ENCODE measurements at regions not wholly inside any gene's neighbourhood (a gene's known extent, or its start where the extent isn't known, plus 50 kb on each side); places are given as distances from the start of the nearest gene placed in this dataset.
"Not testable (repeated sequence)": the region's sequence is repeated elsewhere in the genome, so short reads cannot be mapped to it uniquely, and the experiment has no call there.

- ATAC-seq (no peak), DNase-seq (ENCODE audit: low spot score) (no peak)
- intact Hi-C loops (cut with DNase I), result no loop called here
Measured at GRCh38 chr7:50860174-50860573, 77.5 kb upstream of the GRB10 start.

- no peak for DNase-seq (ENCODE audit: low spot score)
- intact Hi-C loops (cut with DNase I), result no loop called here
- ATAC-seq, result no peak
Measured at GRCh38 chr7:50858528-50859245, 76.0 kb upstream of the GRB10 start.

GRCh38 chr7:50857804-50858489 is 75.3 kb upstream of the GRB10 start:
- ATAC-seq (no peak), DNase-seq (ENCODE audit: low spot score) (no peak)

GRCh38 chr7:50856806-50857205 is 74.1 kb upstream of the GRB10 start:
- intact Hi-C loops (cut with DNase I), result no loop called here
- DNase-seq (ENCODE audit: low spot score), result no peak
- ATAC-seq, result no peak

More at GRCh38 chr7:50857804-50858489, 75.3 kb upstream of the GRB10 start:
- intact Hi-C loops (cut with DNase I), result no loop called here

DNA sequence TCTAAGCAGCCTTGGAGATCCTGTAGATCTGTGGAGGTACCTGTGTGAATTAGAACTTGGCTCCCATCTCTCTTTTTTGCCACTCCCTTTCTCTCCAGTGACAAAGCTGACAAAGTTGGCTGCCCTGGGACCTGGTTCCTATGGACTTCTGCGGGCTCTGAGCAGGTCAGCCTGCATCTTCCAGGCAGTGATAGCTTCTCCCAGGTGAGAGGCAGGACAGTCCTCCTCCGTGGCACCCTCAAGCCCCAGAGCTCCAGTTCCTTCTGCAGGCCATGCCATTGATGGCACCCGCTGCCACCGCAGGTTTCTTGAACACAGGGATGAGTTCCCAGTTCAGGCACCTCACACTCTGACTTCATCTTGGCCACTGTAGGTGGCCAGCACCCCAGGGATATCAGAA is 73.5 kb upstream of the GRB10 start:
- DNase-seq (ENCODE audit: low spot score) (no peak), ATAC-seq (no peak)
- intact Hi-C loops (cut with DNase I), result no loop called here

GRCh38 chr7:50855526-50855925 is 72.8 kb upstream of the GRB10 start:
- ATAC-seq (no peak), DNase-seq (ENCODE audit: low spot score) (no peak)
- intact Hi-C loops (cut with DNase I), result no loop called here

- no peak for ATAC-seq
- no peak for DNase-seq (ENCODE audit: low spot score)
- intact Hi-C loops (cut with DNase I), result no loop called here
Measured at GRCh38 chr7:50854831-50855230, 72.1 kb upstream of the GRB10 start.

- intact Hi-C loops (cut with DNase I), result no loop called here
- DNase-seq (ENCODE audit: low spot score) (no peak), ATAC-seq (no peak)
Measured at GRCh38 chr7:50854247-50854646, 71.6 kb upstream of the GRB10 start.

DNA sequence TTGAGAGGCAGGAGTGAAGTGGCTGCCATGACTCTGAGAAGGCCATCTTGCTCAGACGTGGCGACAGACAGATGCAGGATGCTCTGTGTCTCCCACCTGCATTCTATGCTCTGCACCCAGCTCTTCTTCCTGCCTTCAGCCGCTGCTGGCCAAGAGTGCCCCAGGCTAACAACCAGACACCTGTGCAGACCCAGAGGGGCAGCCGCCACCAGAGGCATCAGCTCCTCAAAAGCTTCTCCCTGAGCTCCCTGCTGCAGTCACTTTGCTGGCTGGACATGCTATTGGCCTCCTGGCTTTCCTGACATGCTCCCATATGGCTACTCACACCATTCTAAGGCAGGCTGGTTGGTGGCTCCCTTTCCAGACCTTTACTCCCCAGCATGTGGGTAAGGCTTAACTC is 70.6 kb upstream of the GRB10 start:
- ATAC-seq (no peak), DNase-seq (ENCODE audit: low spot score) (no peak)
- intact Hi-C loops (cut with DNase I), result no loop called here

DNA sequence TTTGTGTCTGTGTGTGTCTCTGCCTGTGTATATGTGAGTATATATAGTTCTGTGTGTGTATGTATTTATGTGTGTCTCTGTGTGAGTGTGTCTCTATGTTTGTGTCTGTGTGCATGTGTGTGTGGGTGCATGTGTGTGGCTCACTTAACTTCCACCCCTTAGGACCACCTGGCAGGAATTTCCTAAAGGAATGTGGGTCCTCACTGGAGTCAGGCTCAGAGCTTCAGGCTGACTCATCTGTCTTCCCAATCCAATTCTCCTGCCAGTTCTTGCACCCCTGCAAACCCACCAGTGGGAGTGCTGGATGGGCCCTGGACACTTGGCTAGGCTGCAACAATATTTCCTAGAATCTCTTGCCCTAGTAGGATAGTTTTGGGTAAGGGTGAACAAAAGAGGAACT is 70.2 kb upstream of the GRB10 start:
- no peak for ATAC-seq
- intact Hi-C loops (cut with DNase I), result no loop called here
- DNase-seq (ENCODE audit: low spot score), result no peak

GRCh38 chr7:50851891-50852290 is 69.2 kb upstream of the GRB10 start:
- no peak for ATAC-seq
- intact Hi-C loops (cut with DNase I), result no loop called here
- DNase-seq (ENCODE audit: low spot score), result no peak

DNA sequence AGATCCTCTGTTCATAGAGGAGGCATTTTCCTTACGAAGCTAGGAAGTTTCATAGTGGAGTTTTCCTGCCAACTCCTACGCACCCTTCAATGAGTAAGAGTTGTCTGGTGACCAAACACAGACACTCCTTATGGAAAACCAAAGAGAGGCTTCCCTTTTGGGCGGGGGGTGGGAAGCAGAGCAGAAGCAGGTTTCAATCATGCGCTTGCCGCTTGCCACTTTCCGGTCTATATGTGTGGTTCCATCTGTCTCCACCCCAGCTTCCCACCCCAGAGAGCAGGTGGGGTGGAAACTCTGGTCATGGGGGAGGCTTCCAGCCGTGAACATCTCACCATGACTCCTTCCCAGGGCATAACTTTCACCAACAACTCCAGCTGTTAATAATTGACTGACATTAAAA is 68.8 kb upstream of the GRB10 start:
- ATAC-seq (no peak), DNase-seq (ENCODE audit: low spot score) (no peak)
- intact Hi-C loops (cut with DNase I), result no loop called here

- intact Hi-C loops (cut with DNase I), result no loop called here
- ATAC-seq, result no peak
Measured at GRCh38 chr7:50849991-50850390, 67.3 kb upstream of the GRB10 start.

GRCh38 chr7:50848203-50848602 is 65.5 kb upstream of the GRB10 start:
- no peak for DNase-seq (ENCODE audit: low spot score)
- intact Hi-C loops (cut with DNase I), result no loop called here
- no peak for ATAC-seq

More at GRCh38 chr7:50849991-50850390, 67.3 kb upstream of the GRB10 start:
- no peak for DNase-seq (ENCODE audit: low spot score)

DNA sequence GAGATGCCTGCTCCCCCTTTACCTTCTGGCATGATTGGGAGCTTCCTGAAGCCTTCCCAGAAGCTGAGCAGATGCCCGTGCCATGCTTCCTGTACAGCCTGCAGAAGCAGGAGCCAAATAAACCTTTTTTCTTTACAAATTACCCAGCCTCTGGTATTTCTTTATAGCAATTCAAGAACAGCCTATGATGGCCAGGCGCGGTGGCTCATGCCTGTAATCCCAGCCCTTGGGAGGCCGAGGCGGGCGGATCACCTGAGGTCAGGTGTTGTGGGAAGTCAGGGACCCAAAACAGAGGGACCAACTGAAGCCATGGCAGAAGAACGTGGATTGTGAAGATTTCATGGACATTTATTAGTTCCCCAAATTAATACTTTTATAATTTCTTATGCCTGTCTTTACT is 62.2 kb upstream of the GRB10 start:
- intact Hi-C loops (cut with DNase I); DNase-seq (ENCODE audit: low spot score); ATAC-seq: not testable (repeated sequence)

- no peak for ATAC-seq
- DNase-seq (ENCODE audit: low spot score), result no peak
- intact Hi-C loops (cut with DNase I), result no loop called here
Measured at GRCh38 chr7:50842041-50842440, 59.3 kb upstream of the GRB10 start.

DNA sequence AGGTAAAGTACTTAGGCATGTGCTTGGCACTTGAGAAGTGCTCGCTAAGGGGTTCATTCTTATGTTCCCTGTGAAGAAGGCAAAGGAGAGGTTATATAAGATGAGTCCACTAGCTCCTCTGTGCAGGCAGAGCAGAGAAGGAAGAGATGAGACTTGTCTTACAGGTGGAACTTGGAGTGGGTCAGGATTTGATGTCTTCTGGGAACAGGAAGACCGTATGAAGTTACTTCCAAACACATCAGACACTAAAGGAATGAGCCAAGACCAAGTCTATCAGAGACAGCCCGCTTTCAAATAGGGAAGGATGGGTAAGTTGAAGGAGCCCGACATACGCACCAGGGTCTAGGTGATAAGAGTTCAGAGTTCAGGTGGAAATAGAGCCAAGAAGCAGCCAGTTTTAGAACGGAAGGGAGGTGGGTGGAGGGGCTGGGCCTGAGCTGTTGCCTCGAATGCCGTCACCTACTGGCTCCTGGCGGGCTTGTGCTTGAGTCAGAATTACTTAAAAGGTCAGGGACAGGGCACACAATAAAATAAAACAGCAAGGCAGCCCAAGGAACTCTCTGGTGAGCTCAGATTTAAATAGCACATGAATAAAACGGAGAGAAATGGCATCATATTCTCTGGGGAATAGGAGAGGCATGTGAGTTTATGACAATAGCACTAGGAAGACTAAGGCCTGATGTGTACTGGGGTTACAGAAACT is 56.1 kb upstream of the GRB10 start:
- intact Hi-C loops (cut with DNase I), result no loop called here
- DNase-seq (ENCODE audit: low spot score) (no peak), ATAC-seq (peak; percentile 80)

DNA sequence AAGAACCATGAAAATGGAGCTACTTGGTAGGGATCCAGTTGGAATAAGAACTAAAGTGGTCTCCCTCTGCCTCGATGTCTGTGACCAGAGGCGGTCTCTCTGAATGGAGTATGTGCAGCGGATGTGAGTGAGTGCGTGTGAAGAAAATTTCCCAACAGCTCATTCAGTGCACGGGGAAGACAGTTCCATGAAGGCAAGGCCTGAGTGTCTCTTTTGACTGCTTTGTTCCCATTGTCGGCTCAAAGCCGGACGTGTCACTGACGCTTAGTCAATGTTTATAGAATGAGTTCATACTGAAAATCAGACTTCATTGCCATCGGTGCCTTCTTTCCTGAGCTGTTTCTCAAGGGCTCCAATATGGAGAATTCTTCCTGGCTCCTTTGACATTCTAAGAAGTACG is 55.3 kb upstream of the GRB10 start:
- DNase-seq (ENCODE audit: low spot score) (no peak), ATAC-seq (no peak)
- intact Hi-C loops (cut with DNase I), result no loop called here

- DNase-seq (ENCODE audit: low spot score) (no peak), ATAC-seq (no peak)
- intact Hi-C loops (cut with DNase I), result no loop called here
Measured at GRCh38 chr7:50836646-50837045, 54.0 kb upstream of the GRB10 start.

DNA sequence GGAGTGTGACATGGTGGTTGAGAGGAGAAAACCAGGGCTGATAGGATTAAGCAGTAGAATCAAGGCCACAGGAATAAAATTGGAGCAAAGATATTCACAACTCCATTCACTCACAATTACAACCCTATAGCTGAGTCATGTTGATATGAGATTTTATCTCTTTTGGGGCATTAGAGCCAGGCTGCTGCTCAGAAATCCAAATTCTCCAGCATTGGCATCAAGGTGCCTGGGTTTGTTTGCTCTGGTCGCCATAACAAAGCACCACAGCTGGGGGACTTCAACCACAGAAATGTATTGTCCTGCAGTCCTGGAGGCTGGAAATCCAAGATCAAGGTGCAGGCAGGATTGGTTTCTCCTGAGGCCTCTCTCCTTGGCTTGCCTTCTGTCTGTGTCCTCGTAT is 52.5 kb upstream of the GRB10 start:
- ATAC-seq (no peak), DNase-seq (ENCODE audit: low spot score) (no peak)
- intact Hi-C loops (cut with DNase I), result no loop called here

Measured in sciatic nerve (tissue), 2 donors.